Tibial nerve (tissue), 4 donors: ENCODE measurements at regions not wholly inside any gene's neighbourhood (a gene's known extent, or its start where the extent isn't known, plus 50 kb on each side); places are given as distances from the start of the nearest gene placed in this dataset.

ENCODE experiments used
- EP300 ChIP-seq, 2 donors: sonication (generic); formaldehyde crosslinking; IDR thresholded peaks; one replicate each; pipeline ENCODE4 v1.6.1; 2017; ENCODE audit warnings: antibody characterized with exemption in 2 of 2, mild to moderate bottlenecking in 1 of 2
- POLR2A ChIP-seq, 2 donors: fragments of 450-650 bp; IDR thresholded peaks; one replicate each; pipeline ENCODE4 v1.6.1; 2017; ENCODE audit warnings: antibody characterized with exemption in 2 of 2, mild to moderate bottlenecking in 2 of 2, moderate library complexity in 2 of 2
- TF ChIP-seq, protein P1 (sequence below), 5 experiments: fragments of 200-600 bp in 3 of 5; fragments of 450-650 bp in 2 of 5; sonication (generic) in 3 of 5; IDR thresholded peaks; one replicate each; pipeline ENCODE4 v1.5.1; 2016 to 2019; ENCODE audit warnings: antibody characterized with exemption in 5 of 5, mild to moderate bottlenecking in 3 of 5, moderate library complexity in 2 of 5

DNA sequence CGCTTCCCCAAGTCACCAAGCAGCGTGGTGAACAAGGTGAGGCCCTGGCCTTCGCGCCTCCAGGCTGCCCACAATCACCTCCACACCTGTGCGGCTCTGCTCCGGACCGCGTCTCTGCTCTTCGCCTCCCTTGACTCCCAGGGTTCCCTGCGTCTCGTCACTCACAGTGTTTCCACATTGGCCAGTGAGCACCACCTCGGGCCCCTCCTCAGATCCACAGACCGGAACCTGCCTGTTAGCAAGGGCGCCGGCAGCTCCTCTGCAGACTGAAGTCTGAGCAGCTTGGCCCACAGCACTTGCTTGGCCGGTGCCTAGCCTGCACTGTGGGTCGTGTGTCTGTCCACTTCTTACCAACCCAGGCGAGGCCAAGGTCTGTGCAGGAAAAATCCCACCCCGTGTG is 155.3 kb upstream of the ALKAL2 start:
- TF ChIP-seq, protein P1, sequence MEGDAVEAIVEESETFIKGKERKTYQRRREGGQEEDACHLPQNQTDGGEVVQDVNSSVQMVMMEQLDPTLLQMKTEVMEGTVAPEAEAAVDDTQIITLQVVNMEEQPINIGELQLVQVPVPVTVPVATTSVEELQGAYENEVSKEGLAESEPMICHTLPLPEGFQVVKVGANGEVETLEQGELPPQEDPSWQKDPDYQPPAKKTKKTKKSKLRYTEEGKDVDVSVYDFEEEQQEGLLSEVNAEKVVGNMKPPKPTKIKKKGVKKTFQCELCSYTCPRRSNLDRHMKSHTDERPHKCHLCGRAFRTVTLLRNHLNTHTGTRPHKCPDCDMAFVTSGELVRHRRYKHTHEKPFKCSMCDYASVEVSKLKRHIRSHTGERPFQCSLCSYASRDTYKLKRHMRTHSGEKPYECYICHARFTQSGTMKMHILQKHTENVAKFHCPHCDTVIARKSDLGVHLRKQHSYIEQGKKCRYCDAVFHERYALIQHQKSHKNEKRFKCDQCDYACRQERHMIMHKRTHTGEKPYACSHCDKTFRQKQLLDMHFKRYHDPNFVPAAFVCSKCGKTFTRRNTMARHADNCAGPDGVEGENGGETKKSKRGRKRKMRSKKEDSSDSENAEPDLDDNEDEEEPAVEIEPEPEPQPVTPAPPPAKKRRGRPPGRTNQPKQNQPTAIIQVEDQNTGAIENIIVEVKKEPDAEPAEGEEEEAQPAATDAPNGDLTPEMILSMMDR (IDR thresholded peaks at IDR 0.05) = no peak
- TF ChIP-seq POLR2A (IDR thresholded peaks at IDR 0.05) (no peak), EP300 (IDR thresholded peaks at IDR 0.05) (no peak)
